Activated T-helper 1 cell treated with anti-CD3 and anti-CD28 coated beads, Interleukin-12 subunit alpha, Interleukin-12 subunit beta, Interleukin-2, Interleukin-4 antibody, amounts not matched to agents 30 ng/mL and 10 ng/mL and 1 ng/mL, durations not matched to agents 14 hours and 24 hours and 36 hours (primary cell): ENCODE measurements at regions not wholly inside any gene's neighbourhood (a gene's known extent, or its start where the extent isn't known, plus 50 kb on each side); places are given as distances from the start of the nearest gene placed in this dataset.

Experiments used
- DNase-seq: peaks from one replicate; pipeline ENCODE4 v3.0.0; 2021; ENCODE audit warnings: low spot score
- H3K27ac Mint-ChIP-seq: one replicate; pipeline ENCODE4 v1.8.0; 2021; ENCODE audit warnings: mild to moderate bottlenecking, mixed read lengths
- H3K27me3 Mint-ChIP-seq: one replicate; pipeline ENCODE4 v1.8.0; 2022; ENCODE audit warnings: mild to moderate bottlenecking, moderate library complexity, mixed read lengths; ENCODE audit not compliant: insufficient read depth
- H3K36me3 Mint-ChIP-seq: one replicate; pipeline ENCODE4 v1.8.0; 2021; ENCODE audit warnings: low read depth, mixed read lengths
- H3K4me1 Mint-ChIP-seq: one replicate; pipeline ENCODE4 v1.8.0; 2021; ENCODE audit warnings: low read depth, mixed read lengths
- H3K4me3 Mint-ChIP-seq: one replicate; pipeline ENCODE4 v1.8.0; 2021; ENCODE audit warnings: mild to moderate bottlenecking, moderate library complexity, mixed read lengths
- H3K9me3 Mint-ChIP-seq: one replicate; pipeline ENCODE4 v1.8.0; 2021; ENCODE audit warnings: mixed read lengths
- intact Hi-C: fragments of 100-400 bp; cut with micrococcal nuclease; formaldehyde crosslinking; loops from one replicate; pipeline ENCODE4 v1.15.1; 2024

DNA sequence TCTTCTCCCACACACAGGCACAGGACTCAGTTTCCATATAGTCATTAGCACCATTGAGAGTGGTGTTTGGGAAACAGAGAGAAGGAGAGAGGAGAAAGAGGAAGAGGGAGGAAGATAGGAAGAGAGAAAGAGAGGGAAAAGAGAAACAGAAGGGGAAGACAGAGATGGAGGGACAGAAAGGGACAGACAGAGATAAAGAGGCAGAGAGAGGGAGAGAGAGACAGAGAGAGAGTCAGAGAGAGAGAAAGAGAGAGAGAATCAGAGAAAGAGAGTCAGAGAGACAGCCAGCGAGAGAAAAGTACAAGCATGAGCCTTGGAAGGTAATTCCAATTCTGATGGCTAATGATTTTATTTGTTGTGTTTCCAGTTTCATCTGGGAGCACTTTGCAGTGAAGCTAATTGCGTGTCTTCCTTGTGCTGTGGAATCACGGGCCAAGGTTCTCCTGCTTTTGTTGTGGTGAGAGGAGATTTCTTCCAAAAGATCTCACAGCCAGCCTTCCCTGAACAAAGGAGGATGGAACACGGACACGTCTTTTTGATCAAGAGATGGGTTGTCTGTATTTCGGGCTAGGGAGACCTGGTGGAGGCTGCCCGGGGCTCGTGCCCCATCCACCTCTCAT, 153.6 kb upstream of the TWIST2 start:
- no peaks in the 10 kb centered on the region for H3K4me1 Mint-ChIP-seq
- no peak overlapping the region for H3K4me3 Mint-ChIP-seq
- no peaks in the 10 kb centered on the region for H3K9me3 Mint-ChIP-seq
- no peak overlapping the region for H3K27ac Mint-ChIP-seq
- H3K27me3 Mint-ChIP-seq, result peaks cover 5% of the 10 kb centered on the region
- intact Hi-C loops, result no loop called here
- no peaks in the 10 kb centered on the region for H3K36me3 Mint-ChIP-seq
- no peak for DNase-seq

DNA sequence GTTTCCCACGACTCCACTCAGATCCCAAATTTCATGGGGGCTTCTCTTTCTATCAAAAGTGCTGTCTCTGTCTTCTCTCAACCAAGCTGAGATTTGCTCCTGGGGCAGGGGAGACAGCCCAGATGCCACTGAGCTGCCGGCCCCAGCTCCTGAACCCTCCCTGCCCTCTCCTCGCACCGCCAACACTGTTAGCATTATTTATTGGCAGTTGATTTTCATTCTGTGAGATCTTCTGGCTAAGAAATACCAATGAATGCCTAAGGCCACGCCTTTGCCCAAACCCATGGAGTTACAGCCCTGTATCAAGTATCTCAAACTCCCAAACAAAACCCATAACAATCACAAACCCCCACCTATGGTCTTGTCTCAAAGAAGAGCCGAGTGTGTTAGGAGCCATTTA, 153.0 kb upstream of the TWIST2 start:
- intact Hi-C loops, result no loop called here
- Mint-ChIP-seq H3K36me3 (no peaks in the 10 kb centered on the region), H3K27me3 (peaks cover 2% of the 10 kb centered on the region), H3K27ac (no peak overlapping the region), H3K4me1 (no peaks in the 10 kb centered on the region), H3K4me3 (no peak overlapping the region), H3K9me3 (no peaks in the 10 kb centered on the region)
- DNase-seq, result no peak

DNA sequence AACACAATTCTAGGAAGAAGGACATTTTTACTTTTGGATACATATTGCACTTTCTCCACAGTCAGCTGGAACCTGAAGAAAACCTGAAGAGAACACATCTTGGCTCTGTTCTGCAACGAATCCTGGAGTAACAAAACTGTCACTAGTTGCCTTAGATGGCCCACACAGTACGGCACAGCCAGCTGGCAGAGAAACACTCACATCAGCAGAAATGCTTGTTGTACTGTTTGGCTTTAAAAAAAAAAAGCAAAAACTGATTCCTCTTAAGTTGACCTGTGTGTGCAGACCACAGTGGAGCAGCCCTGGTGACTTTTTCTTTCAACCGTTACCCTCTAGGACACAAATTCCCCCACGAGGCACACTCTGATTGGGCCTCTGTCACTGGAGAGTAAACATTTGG, 152.3 kb upstream of the TWIST2 start:
- Mint-ChIP-seq H3K4me3 (no peak overlapping the region), H3K27me3 (peaks cover 2% of the 10 kb centered on the region), H3K27ac (no peak overlapping the region), H3K36me3 (no peaks in the 10 kb centered on the region), H3K4me1 (no peaks in the 10 kb centered on the region), H3K9me3 (no peaks in the 10 kb centered on the region)
- DNase-seq, result no peak
- intact Hi-C loops, result no loop called here

DNA sequence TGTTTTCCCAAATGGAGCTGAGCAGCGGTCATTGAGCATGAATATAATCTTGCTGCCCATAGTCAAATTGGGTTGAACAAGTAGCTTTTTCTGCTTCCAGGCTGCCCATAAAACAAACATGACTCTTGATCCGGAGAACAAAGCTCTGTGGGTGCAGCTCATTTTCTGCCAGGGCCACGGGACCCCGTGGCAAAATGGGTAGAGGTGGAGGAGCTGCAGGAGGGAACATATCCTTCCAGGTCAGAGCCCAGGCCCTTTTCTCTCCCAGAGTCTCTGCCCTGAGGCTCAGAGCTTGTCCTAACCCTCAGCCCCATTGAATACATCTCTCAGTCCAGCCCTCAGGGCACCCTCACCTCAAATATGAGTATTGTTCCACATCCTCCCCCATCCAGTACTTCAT, 151.6 kb upstream of the TWIST2 start:
- no peaks in the 10 kb centered on the region for H3K9me3 Mint-ChIP-seq
- peaks cover 2% of the 10 kb centered on the region for H3K27me3 Mint-ChIP-seq
- no peak for DNase-seq
- H3K27ac Mint-ChIP-seq, result no peak overlapping the region
- H3K4me3 Mint-ChIP-seq, result no peak overlapping the region
- no peaks in the 10 kb centered on the region for H3K36me3 Mint-ChIP-seq
- H3K4me1 Mint-ChIP-seq, result no peaks in the 10 kb centered on the region
- intact Hi-C loops, result no loop called here

DNA sequence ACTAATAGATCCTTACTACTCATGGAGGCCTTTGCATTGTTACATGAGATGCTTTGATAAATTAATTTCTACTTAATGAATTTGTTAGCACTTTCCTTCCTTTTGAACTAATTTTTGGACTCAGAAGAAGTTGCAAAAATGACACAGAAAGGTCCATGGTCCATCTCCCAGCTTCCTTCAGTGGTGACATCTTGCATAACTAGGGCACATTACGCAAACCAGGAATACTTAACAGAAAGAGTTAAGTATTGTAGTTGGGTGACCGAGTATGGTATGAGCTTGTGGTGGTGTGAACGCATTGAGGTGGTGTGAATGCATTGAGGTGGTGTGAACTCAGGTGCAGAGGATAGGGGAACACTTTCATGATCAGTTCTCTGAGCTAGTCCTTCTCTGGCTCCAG, 151.1 kb upstream of the TWIST2 start:
- intact Hi-C loops, result no loop called here
- Mint-ChIP-seq H3K27ac (no peak overlapping the region), H3K9me3 (no peaks in the 10 kb centered on the region), H3K27me3 (peaks cover 2% of the 10 kb centered on the region), H3K4me1 (no peaks in the 10 kb centered on the region), H3K36me3 (no peaks in the 10 kb centered on the region), H3K4me3 (no peak overlapping the region)
- DNase-seq, result no peak

DNA sequence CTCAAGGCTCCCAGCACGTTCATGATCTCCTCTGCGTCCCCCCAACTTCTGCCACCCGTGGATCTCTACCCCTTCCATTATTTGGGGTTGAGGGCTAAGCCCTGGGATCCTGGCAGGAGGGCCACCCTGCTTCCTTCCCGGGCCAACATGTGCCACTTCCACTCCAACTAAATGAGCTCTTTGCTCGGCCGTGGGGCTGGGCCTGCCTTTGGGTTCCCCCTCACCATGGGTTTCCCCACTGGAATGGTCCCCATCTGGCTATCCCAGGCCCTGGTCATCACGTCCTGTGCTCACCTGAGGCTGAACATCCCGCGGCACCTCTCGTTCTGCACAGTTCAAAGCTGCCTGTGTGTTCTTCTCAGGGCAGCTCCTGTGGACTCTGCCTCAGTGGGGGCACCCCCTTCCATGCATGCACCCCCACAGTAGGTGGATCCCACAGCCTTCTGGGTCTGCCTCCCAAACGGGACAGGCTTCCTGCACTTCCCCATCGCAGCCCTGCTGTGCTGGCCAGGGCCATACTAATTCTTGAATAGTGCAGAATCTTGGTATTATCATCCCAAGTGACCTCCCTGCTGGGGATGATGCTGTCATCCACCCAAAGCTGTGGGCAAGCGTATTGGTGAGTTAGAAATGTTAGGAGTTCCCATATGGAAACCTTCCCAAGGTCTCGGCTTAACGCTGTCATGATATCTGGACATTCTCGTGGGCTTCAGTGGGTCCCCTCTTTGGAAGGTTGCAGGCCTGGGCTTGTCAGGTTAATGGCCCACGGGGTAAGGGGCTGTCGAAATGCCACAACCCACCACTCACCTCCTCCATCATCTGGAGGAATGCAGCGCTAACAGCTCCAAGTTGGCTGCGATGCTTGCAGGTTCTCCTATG, 150.5 kb upstream of the TWIST2 start:
- Mint-ChIP-seq H3K36me3 (no peaks in the 10 kb centered on the region), H3K4me3 (no peak overlapping the region), H3K4me1 (no peaks in the 10 kb centered on the region), H3K27ac (no peak overlapping the region), H3K9me3 (no peaks in the 10 kb centered on the region), H3K27me3 (peaks cover 2% of the 10 kb centered on the region)
- intact Hi-C loops, result no loop called here
- DNase-seq, result no peak

DNA sequence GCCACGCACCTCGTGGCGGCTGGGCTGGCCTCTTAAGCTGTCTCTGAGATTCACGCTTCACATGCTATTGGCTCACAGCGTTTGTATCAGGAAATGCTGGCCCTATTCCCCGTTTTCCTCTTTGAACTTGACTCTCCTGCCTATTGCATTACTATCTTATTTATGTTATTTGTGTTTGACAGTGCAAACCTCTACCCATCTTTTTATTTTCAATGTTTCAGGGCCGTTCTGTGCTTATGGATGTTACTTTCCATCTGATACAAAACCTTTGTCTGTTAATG, 149.9 kb upstream of the TWIST2 start:
- no peaks in the 10 kb centered on the region for H3K36me3 Mint-ChIP-seq
- intact Hi-C loops, result no loop called here
- peaks cover 2% of the 10 kb centered on the region for H3K27me3 Mint-ChIP-seq
- no peak overlapping the region for H3K27ac Mint-ChIP-seq
- H3K4me3 Mint-ChIP-seq, result no peak overlapping the region
- no peak for DNase-seq
- no peaks in the 10 kb centered on the region for H3K9me3 Mint-ChIP-seq
- no peaks in the 10 kb centered on the region for H3K4me1 Mint-ChIP-seq

DNA sequence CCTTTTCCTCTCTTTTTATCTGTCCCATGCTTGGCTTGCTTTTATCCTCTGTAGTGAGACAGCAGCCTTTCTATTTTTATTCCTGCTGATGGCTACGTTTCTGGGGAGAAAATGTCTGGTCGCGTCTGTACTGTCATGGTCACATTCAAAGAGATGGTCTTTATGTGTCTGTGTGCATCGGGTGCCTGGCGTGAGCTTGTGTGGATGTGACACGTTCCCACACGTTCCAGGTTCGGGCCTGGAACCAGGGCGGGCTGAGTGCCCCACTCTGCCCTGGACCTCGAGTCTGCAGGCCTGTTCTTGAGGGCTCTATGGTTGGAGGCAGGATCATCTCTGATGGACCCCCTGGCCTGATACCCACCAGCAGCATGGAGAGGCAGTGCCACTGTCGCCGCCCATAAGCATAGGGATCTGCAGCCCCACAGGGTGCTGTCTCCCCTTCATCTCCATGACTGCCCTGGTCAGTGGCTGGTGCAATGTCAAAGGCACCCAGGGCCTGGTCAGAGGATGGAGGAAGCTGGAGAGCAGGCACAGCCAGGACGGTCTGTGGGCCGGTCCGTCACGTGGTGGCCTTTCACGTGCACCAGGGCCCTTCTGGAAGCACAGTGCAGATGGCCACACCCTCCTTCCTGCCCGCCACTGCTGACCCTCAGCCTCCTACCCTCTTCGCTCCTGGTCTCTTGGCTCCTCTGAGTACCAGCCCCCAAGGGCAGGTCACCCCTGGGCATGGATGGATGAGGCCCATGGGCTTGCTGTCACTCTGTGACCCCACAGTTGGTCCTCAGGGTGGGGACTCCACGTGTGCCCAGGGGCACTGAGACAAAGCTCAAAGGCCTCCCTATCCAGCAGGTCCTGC, 149.2 kb upstream of the TWIST2 start:
- Mint-ChIP-seq H3K27me3 (peaks cover 2% of the 10 kb centered on the region), H3K4me1 (no peaks in the 10 kb centered on the region), H3K9me3 (no peaks in the 10 kb centered on the region), H3K27ac (no peak overlapping the region), H3K36me3 (no peaks in the 10 kb centered on the region), H3K4me3 (no peak overlapping the region)
- no peak for DNase-seq
- intact Hi-C loops, result no loop called here

DNA sequence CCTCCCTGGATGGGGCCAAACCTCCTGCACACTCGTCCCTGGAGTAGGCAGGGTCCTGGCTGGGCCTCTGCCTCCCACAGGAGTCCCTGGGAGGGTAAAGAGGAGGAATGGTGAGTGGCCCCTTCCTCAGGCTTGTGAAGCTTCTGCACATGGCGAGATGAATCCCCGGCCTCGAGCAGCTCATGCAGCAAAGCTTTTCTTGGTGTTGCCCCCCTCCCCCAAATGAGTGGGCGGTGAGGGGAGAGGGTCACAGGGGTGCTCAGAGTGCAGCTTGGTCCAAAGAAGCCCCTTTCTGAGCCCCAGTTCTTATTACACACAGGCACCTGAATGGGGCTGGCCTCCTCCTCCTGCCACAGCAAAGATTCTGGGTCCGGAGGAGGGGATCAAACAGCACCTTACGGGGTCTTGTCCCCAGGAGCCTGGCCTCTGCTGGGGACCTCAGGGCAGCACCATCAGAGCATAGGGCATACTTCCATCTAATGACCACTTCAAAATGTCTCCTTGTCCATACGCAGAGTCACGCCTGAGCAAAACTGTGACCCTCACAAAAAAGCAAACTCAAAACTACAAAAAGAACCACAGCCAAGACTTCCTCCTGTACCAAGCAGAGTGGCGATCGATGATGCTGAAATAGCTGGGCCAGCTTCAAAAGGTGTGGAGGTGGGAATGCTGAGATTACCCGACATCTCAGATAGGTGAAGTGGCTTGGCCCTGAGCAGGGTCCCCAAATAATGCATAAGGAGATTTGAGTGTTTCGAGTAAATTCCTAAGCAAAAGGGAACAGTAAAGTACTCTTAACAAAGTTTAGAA, 148.4 kb upstream of the TWIST2 start:
- no peaks in the 10 kb centered on the region for H3K27me3 Mint-ChIP-seq
- H3K9me3 Mint-ChIP-seq, result no peaks in the 10 kb centered on the region
- no peak for DNase-seq
- no peak overlapping the region for H3K4me3 Mint-ChIP-seq
- H3K27ac Mint-ChIP-seq, result no peak overlapping the region
- no peaks in the 10 kb centered on the region for H3K36me3 Mint-ChIP-seq
- no peaks in the 10 kb centered on the region for H3K4me1 Mint-ChIP-seq
- intact Hi-C loops, result no loop called here

DNA sequence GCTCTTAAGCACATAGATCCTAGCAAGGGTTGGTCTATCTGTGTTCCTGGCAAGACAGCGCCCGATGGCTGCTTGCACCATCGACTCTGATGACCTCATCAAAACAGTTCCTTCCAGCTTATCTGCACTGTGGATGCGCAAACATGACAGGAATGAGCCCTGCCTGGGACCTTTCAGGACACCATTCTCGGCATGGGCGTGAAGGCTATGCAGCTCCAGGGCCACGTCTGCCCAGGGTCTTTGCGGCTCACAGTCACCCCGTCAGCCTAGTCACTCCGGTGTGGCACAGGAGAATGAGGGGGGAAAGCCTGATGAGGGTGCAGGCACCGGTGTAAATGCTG, 147.8 kb upstream of the TWIST2 start:
- no peaks in the 10 kb centered on the region for H3K27me3 Mint-ChIP-seq
- no peaks in the 10 kb centered on the region for H3K4me1 Mint-ChIP-seq
- DNase-seq, result no peak
- no peaks in the 10 kb centered on the region for H3K9me3 Mint-ChIP-seq
- H3K36me3 Mint-ChIP-seq, result no peaks in the 10 kb centered on the region
- no peak overlapping the region for H3K27ac Mint-ChIP-seq
- intact Hi-C loops, result no loop called here
- no peak overlapping the region for H3K4me3 Mint-ChIP-seq

DNA sequence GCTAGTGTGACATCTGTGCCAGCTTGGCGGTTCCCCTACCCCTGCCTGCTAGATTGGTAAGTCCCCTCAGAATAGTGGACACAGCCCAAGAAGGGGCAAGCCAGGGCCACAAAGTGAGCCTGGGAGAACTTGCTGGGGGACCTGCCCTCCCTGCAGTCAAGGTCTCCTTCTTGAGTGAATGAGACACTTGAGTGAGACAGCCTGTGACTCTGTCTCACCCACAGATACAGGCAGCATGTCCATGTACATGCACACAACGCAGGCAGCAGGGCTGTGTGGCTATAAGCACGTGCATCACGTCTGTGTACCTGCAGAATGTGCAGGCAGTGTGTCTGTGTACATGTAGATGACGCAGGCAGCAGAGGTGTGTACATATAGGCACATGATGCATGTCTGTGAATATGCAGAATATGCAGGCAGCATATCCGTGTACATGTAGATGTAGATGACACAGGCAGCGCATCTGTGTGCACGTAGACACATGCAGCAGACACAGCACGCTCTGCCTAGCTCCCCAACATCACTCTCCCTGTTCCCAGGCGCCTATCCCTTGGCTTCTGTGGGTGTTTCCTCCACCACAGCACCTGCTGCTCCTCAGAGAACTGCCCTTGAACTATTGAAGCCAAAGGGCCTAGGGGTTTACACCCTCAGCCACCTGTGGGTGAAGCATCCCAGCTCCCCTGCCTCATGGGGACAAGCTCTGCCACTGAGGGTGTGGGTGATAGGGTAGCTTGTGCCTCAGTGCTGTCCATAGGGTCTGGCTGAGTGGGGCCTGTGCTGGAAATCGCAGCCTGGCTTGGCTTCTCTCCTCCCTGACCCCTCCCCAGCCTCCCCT, 147.2 kb upstream of the TWIST2 start:
- Mint-ChIP-seq H3K27me3 (no peaks in the 10 kb centered on the region), H3K4me3 (no peak overlapping the region), H3K36me3 (no peaks in the 10 kb centered on the region)

More for the DNA sequence above, 147.2 kb upstream of the TWIST2 start:
- intact Hi-C loops, result no loop called here
- Mint-ChIP-seq H3K9me3 (no peaks in the 10 kb centered on the region), H3K4me1 (no peaks in the 10 kb centered on the region), H3K27ac (no peak overlapping the region)
- no peak for DNase-seq
